OCI-LY1 (cell line): ENCODE measurements at regions not wholly inside any gene's neighbourhood (a gene's known extent, or its start where the extent isn't known, plus 50 kb on each side); places are given as distances from the start of the nearest gene placed in this dataset.

ENCODE experiments used
- H2AFZ ChIP-seq: fragments of 200-600 bp; sonication (generic), shearing (Covaris generic); 2 replicates; pipeline ENCODE4 v1.6.0; 2014; ENCODE audit warnings: antibody characterized with exemption, mild to moderate bottlenecking, low read length
- H3F3A ChIP-seq: fragments of 200-600 bp; sonication (generic), shearing (Covaris generic); 2 replicates; pipeline ENCODE4 v1.6.0; 2014; ENCODE audit warnings: mild to moderate bottlenecking, antibody characterized with exemption, low read length, moderate library complexity; ENCODE audit not compliant: insufficient read depth
- H3K27ac ChIP-seq: fragments of 200-600 bp; sonication (generic); 2 replicates; pipeline ENCODE4 v1.5.1; 2014; ENCODE audit warnings: low read length, mixed run types, mild to moderate bottlenecking, low read depth; ENCODE audit not compliant: poor library complexity, severe bottlenecking
- H3K27me3 ChIP-seq: fragments of 200-600 bp; sonication (generic); 2 replicates; pipeline ENCODE4 v1.6.0; 2014; ENCODE audit warnings: antibody characterized with exemption, mild to moderate bottlenecking, low read length, moderate library complexity; ENCODE audit not compliant: insufficient read depth
- H3K36me3 ChIP-seq: fragments of 200-600 bp; sonication (generic); 2 replicates; pipeline ENCODE4 v1.6.1; 2014; ENCODE audit warnings: mild to moderate bottlenecking, antibody characterized with exemption, low read length, moderate library complexity, mixed read lengths; ENCODE audit not compliant: insufficient read depth
- H3K4me1 ChIP-seq: fragments of 200-600 bp; sonication (generic); 2 replicates; pipeline ENCODE4 v1.5.1; 2014; ENCODE audit warnings: mild to moderate bottlenecking, low read length, moderate library complexity; ENCODE audit not compliant: insufficient read depth, severe bottlenecking
- H3K4me2 ChIP-seq: fragments of 200-600 bp; sonication (generic), shearing (Covaris generic); 2 replicates; pipeline ENCODE4 v1.6.1; 2014; ENCODE audit warnings: low read length
- H3K4me3 ChIP-seq: fragments of 200-600 bp; sonication (generic); 2 replicates; pipeline ENCODE4 v1.5.1; 2014; ENCODE audit warnings: low read length, low read depth, mild to moderate bottlenecking, mixed read lengths; ENCODE audit not compliant: poor library complexity, severe bottlenecking
- H3K79me2 ChIP-seq: fragments of 200-600 bp; shearing (Covaris generic); 2 replicates; pipeline ENCODE4 v1.6.1; 2016; ENCODE audit warnings: mixed run types, low read length, mixed read lengths; ENCODE audit not compliant: insufficient read depth
- H3K9ac ChIP-seq: fragments of 200-600 bp; sonication (generic), shearing (Covaris generic); 2 replicates; pipeline ENCODE4 v1.6.1; 2014; ENCODE audit warnings: mild to moderate bottlenecking, low read length, mixed read lengths
- H3K9me2 ChIP-seq: fragments of 200-600 bp; sonication (generic), shearing (Covaris generic); 2 replicates; pipeline ENCODE4 v1.6.1; 2014; ENCODE audit warnings: low read depth, mild to moderate bottlenecking, low read length, mixed read lengths
- H3K9me3 ChIP-seq: fragments of 200-600 bp; shearing (Covaris generic); 2 replicates; pipeline ENCODE4 v1.6.1; 2014; ENCODE audit warnings: low read length, mixed read lengths
- H4K20me1 ChIP-seq: fragments of 200-600 bp; sonication (generic), shearing (Covaris generic); 2 replicates; pipeline ENCODE4 v1.6.0; 2016; ENCODE audit warnings: mild to moderate bottlenecking, low read length; ENCODE audit not compliant: insufficient read depth
- EZH2 ChIP-seq: fragments of 200-600 bp; sonication (generic), shearing (Covaris generic); IDR thresholded peaks from 2 replicates; pipeline ENCODE4 v1.8.0; 2017; ENCODE audit warnings: borderline replicate concordance, mixed run types, mild to moderate bottlenecking, antibody characterized with exemption, low read length, moderate library complexity, mixed read lengths
- TF ChIP-seq, protein P1 (sequence below): fragments of 200-600 bp; sonication (generic), shearing (Covaris generic); IDR thresholded peaks from 2 replicates; pipeline ENCODE4 v1.5.1; 2017; ENCODE audit warnings: mild to moderate bottlenecking, antibody characterized with exemption, low read length, moderate library complexity, mixed read lengths

DNA sequence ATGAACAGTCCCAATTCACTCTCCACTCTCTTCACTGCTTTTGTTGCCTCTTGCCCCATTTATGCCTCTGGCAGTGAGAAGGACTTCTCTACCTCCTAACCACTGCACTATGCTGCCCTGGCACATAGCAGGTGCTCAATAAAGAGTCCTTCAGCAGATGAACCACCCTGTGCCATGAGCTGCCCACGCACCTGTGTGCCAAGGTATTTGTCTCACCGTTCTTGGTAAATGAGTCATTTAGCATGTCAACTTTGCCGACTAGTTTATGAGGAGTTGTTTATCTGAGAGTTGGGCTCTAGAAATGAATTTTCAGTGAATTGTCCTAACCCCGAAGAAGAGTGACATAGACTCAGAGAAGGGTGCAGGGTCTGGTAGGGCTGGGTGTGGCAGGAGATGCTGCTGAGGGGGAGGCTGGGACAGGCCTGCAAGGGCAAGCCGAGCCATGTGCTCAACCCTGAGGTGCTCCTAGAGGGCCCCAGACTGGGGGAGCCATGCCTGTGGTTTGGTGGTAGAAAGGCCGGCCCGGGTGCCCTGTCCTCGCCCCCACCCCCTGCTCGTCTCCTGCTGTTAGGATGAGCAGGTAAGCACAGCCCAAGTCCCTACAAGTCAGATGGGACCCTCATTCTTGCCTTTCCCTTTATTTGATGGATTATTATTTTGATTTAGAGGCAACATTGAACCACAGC, 654.5 kb downstream of the MATN1 start:
- H3K4me1 ChIP-seq = no peaks in the 10 kb centered on the region
- no peaks in the 10 kb centered on the region for H3F3A ChIP-seq
- no peak overlapping the region for H3K9ac ChIP-seq
- no peak overlapping the region for H3K4me2 ChIP-seq
- no peaks in the 10 kb centered on the region for H3K36me3 ChIP-seq
- no peaks in the 10 kb centered on the region for H4K20me1 ChIP-seq
- no peaks in the 10 kb centered on the region for H3K9me3 ChIP-seq
- H3K27me3 ChIP-seq = no peaks in the 10 kb centered on the region
- H3K79me2 ChIP-seq = no peaks in the 10 kb centered on the region
- no peak overlapping the region for H3K27ac ChIP-seq
- H3K9me2 ChIP-seq = no peaks in the 10 kb centered on the region
- no peak overlapping the region for H3K4me3 ChIP-seq
- TF ChIP-seq, protein P1, sequence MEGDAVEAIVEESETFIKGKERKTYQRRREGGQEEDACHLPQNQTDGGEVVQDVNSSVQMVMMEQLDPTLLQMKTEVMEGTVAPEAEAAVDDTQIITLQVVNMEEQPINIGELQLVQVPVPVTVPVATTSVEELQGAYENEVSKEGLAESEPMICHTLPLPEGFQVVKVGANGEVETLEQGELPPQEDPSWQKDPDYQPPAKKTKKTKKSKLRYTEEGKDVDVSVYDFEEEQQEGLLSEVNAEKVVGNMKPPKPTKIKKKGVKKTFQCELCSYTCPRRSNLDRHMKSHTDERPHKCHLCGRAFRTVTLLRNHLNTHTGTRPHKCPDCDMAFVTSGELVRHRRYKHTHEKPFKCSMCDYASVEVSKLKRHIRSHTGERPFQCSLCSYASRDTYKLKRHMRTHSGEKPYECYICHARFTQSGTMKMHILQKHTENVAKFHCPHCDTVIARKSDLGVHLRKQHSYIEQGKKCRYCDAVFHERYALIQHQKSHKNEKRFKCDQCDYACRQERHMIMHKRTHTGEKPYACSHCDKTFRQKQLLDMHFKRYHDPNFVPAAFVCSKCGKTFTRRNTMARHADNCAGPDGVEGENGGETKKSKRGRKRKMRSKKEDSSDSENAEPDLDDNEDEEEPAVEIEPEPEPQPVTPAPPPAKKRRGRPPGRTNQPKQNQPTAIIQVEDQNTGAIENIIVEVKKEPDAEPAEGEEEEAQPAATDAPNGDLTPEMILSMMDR = no peak
- TF ChIP-seq EZH2 = no peak
- no peak overlapping the region for H2AFZ ChIP-seq

DNA sequence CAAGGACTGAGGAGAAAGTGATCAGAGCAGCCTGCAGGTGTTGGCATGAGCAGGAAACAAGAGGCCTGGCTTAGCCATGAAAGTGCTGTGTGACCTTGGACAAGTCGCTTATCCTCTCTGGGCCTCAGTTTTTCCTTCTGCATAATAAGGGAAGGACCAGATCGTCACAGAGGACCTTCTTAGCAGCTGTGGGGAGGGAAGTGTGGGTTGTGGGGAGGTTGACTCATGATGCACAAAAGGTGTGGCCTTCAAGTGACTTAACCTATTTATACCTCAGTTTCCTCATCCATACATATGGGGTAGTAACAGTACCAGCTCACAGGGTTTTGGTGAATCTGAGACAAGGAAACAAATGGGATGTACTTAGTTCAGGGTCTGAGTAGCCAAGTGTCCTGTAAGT, 658.8 kb downstream of the MATN1 start:
- no peak overlapping the region for H3K9ac ChIP-seq

DNA sequence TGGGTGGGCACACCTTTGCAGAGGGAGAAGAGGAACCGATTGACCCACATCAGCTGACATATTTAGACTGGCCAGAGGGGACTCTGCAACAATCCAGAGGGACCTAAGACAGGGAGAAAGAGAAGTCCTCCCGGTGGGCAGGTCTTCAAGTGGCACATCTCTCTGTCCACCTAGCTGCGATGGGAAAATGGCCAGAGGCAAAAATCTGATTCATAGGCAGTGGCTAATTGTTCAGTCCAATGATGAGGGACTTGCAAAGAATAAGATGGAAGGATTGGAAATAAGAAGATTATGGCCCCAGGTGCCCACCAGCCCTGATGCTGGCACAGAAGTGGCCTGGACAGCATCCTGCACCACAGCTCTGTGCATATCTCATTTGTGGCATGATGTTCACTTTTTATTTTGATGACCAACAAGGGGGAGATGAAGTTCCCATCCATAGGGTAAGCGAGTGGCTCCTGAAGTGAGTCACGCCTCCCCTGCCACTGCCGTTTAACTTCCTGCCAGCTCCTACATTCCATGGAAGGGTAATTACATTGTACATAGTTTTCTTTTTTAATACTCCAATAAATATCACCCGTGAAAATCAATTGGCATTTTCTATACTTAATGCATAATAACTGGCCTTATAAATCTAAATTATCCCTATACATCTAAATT, 659.6 kb downstream of the MATN1 start:
- H3K27ac ChIP-seq = no peak overlapping the region
- no peaks in the 10 kb centered on the region for H3K4me1 ChIP-seq
- no peaks in the 10 kb centered on the region for H3F3A ChIP-seq
- no peak for TF ChIP-seq EZH2
- TF ChIP-seq, protein P1 = no peak
- no peak overlapping the region for H3K4me3 ChIP-seq
- no peaks in the 10 kb centered on the region for H3K9me3 ChIP-seq
- no peaks in the 10 kb centered on the region; the same call in 1 of the 2 replicates for H3K27me3 ChIP-seq
- no peak overlapping the region for H3K9ac ChIP-seq
- H3K36me3 ChIP-seq = no peaks in the 10 kb centered on the region
- H4K20me1 ChIP-seq = no peaks in the 10 kb centered on the region
- H2AFZ ChIP-seq = no peak overlapping the region
- H3K79me2 ChIP-seq = no peaks in the 10 kb centered on the region
- H3K9me2 ChIP-seq = no peaks in the 10 kb centered on the region
- no peak overlapping the region for H3K4me2 ChIP-seq

More for the DNA sequence above, 658.8 kb downstream of the MATN1 start:
- H3K79me2 ChIP-seq = no peaks in the 10 kb centered on the region
- TF ChIP-seq, protein P1 = no peak
- no peak for TF ChIP-seq EZH2
- H3K4me3 ChIP-seq = no peak overlapping the region
- no peaks in the 10 kb centered on the region for H3K4me1 ChIP-seq
- H3K9me3 ChIP-seq = no peaks in the 10 kb centered on the region
- H2AFZ ChIP-seq = no peak overlapping the region
- H3K27ac ChIP-seq = no peak overlapping the region
- no peaks in the 10 kb centered on the region for H4K20me1 ChIP-seq
- H3K27me3 ChIP-seq = no peaks in the 10 kb centered on the region; the same call in 1 of the 2 replicates
- H3F3A ChIP-seq = no peaks in the 10 kb centered on the region
- H3K36me3 ChIP-seq = no peaks in the 10 kb centered on the region
- no peak overlapping the region for H3K4me2 ChIP-seq
- no peaks in the 10 kb centered on the region for H3K9me2 ChIP-seq
